Mucosa of descending colon (tissue), 3 donors: ENCODE measurements at regions not wholly inside any gene's neighbourhood (a gene's known extent, or its start where the extent isn't known, plus 50 kb on each side); places are given as distances from the start of the nearest gene placed in this dataset.

ENCODE experiments used
- ATAC-seq: fragments of 200-7000 bp; cut with Tn5 transposase; one replicate; pipeline ENCODE4 v1.9.1; 2020; ENCODE audit warnings: mild to moderate bottlenecking, moderate library complexity
- DNase-seq, 3 donors: peaks; one replicate each; pipeline ENCODE4 v3.0.0-alpha.2; 2020
- H3K36me3 ChIP-seq: fragments of 200-600 bp; one replicate; pipeline ENCODE4 v1.8.0; 2021; ENCODE audit warnings: low read depth, mild to moderate bottlenecking
- H3K4me1 ChIP-seq: fragments of 200-600 bp; one replicate; pipeline ENCODE4 v1.8.0; 2021; ENCODE audit warnings: low read depth, mild to moderate bottlenecking
- H3K4me3 ChIP-seq: fragments of 200-600 bp; one replicate; pipeline ENCODE4 v1.8.0; 2021; ENCODE audit warnings: mild to moderate bottlenecking
- H3K9me3 ChIP-seq: fragments of 200-600 bp; one replicate; pipeline ENCODE4 v1.8.0; 2021; ENCODE audit warnings: mild to moderate bottlenecking
- CTCF ChIP-seq: fragments of 200-600 bp; IDR thresholded peaks from one replicate; pipeline ENCODE4 v1.8.0; 2022; ENCODE audit warnings: antibody characterized with exemption, mild to moderate bottlenecking
- intact Hi-C, 2 donors: fragments of 100-400 bp; cut with DNase I in 1 of 2; cut with micrococcal nuclease in 1 of 2; formaldehyde crosslinking; loops; one replicate each; pipeline versions ENCODE4 v1.11.0 to v1.11.1; 2022; cut with DNase I, micrococcal nuclease
- donor health status: DM: no; HTN: no; CAD: no; lungs with moderate emphysema.
- donor health status: DM: no; HTN: no; CAD: no.
- donor health status: DM: no; HTN: yes; CAD: no.

GRCh38 chr16:17696616-17697015 is 225.9 kb upstream of the XYLT1 start:
- intact Hi-C loops, result no loop called here

GRCh38 chr16:17692484-17692883 is 221.7 kb upstream of the XYLT1 start:
- DNase-seq (no peak), ATAC-seq (no peak)
- no peaks in the 10 kb centered on the region for H3K36me3 ChIP-seq
- intact Hi-C loops, result no loop called here
- H3K9me3 ChIP-seq, result no peaks in the 10 kb centered on the region
- no peak overlapping the region for H3K4me3 ChIP-seq
- H3K4me1 ChIP-seq, result no peaks in the 10 kb centered on the region
- TF ChIP-seq CTCF, result no peak

More at GRCh38 chr16:17696616-17697015, 225.9 kb upstream of the XYLT1 start:
- ATAC-seq (no peak), DNase-seq (no peak)
- no peak for TF ChIP-seq CTCF
- no peaks in the 10 kb centered on the region for H3K4me1 ChIP-seq
- no peak overlapping the region for H3K4me3 ChIP-seq
- no peaks in the 10 kb centered on the region for H3K36me3 ChIP-seq
- no peaks in the 10 kb centered on the region for H3K9me3 ChIP-seq

GRCh38 chr16:17691899-17692176 is 221.1 kb upstream of the XYLT1 start:
- H3K9me3 ChIP-seq, result no peaks in the 10 kb centered on the region
- no peaks in the 10 kb centered on the region for H3K4me1 ChIP-seq
- intact Hi-C loops, result no loop called here
- TF ChIP-seq CTCF, result no peak
- no peak overlapping the region for H3K4me3 ChIP-seq
- H3K36me3 ChIP-seq, result no peaks in the 10 kb centered on the region
- DNase-seq (no peak), ATAC-seq (no peak)

- Histone ChIP-seq H3K4me1 (no peaks in the 10 kb centered on the region), H3K36me3 (no peaks in the 10 kb centered on the region), H3K4me3 (no peak overlapping the region), H3K9me3 (no peaks in the 10 kb centered on the region)
- intact Hi-C loops, result no loop called here
- DNase-seq (no peak), ATAC-seq (no peak)
- TF ChIP-seq CTCF, result no peak
These were observed 220.5 kb upstream of the XYLT1 start for GRCh38 chr16:17691106-17691898.

GRCh38 chr16:17685447-17685846 is 214.7 kb upstream of the XYLT1 start:
- Histone ChIP-seq H3K4me1 (no peaks in the 10 kb centered on the region), H3K9me3 (no peaks in the 10 kb centered on the region), H3K36me3 (no peaks in the 10 kb centered on the region), H3K4me3 (no peak overlapping the region)
- intact Hi-C loops, result no loop called here
- ATAC-seq (no peak), DNase-seq (no peak)
- no peak for TF ChIP-seq CTCF

GRCh38 chr16:17683281-17683680 is 212.5 kb upstream of the XYLT1 start:
- intact Hi-C loops, result no loop called here
- TF ChIP-seq CTCF, result no peak
- DNase-seq (no peak), ATAC-seq (no peak)
- no peaks in the 10 kb centered on the region for H3K36me3 ChIP-seq
- peaks cover 6% of the 10 kb centered on the region for H3K9me3 ChIP-seq
- no peaks in the 10 kb centered on the region for H3K4me1 ChIP-seq
- no peak overlapping the region for H3K4me3 ChIP-seq
